NCI-H2227 treated with DMSO at 0.1 percent for 48 hours (cell line): ENCODE measurements at regions not wholly inside any gene's neighbourhood (a gene's known extent, or its start where the extent isn't known, plus 50 kb on each side); places are given as distances from the start of the nearest gene placed in this dataset.

Experiments
- DNase-seq: peaks from one replicate; lab custom pipeline; 2025; lab: John Stamatoyannopoulos, UW

- peak; percentile 75 for DNase-seq
These were observed 432.4 kb upstream of the LUZP2 start for GRCh38 chr11:24064309-24064903.

GRCh38 chr11:24068197-24068596 is 428.7 kb upstream of the LUZP2 start:
- no peak for DNase-seq

GRCh38 chr11:24070435-24070834 is 426.4 kb upstream of the LUZP2 start:
- no peak for DNase-seq

GRCh38 chr11:24078018-24078417 is 418.8 kb upstream of the LUZP2 start:
- DNase-seq, result no peak

- DNase-seq, result no peak
These were observed 414.6 kb upstream of the LUZP2 start for GRCh38 chr11:24082241-24082640.

GRCh38 chr11:24082860-24083259 is 414.0 kb upstream of the LUZP2 start:
- peak; percentile 81 for DNase-seq

GRCh38 chr11:24084956-24085355 is 411.9 kb upstream of the LUZP2 start:
- no peak for DNase-seq

- no peak for DNase-seq
These were observed 409.9 kb upstream of the LUZP2 start for GRCh38 chr11:24086921-24087320.

- no peak for DNase-seq
These were observed 405.3 kb upstream of the LUZP2 start for GRCh38 chr11:24091594-24091993.

GRCh38 chr11:24093375-24093774 is 403.5 kb upstream of the LUZP2 start:
- peak; percentile 62 for DNase-seq

GRCh38 chr11:24108609-24109008 is 388.2 kb upstream of the LUZP2 start:
- no peak for DNase-seq

GRCh38 chr11:24122291-24122690 is 374.6 kb upstream of the LUZP2 start:
- DNase-seq, result no peak

- DNase-seq, result no peak
These were observed 372.0 kb upstream of the LUZP2 start for GRCh38 chr11:24124876-24125275.

- DNase-seq, result no peak
These were observed 365.2 kb upstream of the LUZP2 start for GRCh38 chr11:24131698-24132097.

- DNase-seq, result no peak
These were observed 364.4 kb upstream of the LUZP2 start for GRCh38 chr11:24132471-24132870.

GRCh38 chr11:24134879-24135589 is 361.8 kb upstream of the LUZP2 start:
- DNase-seq, result no peak

GRCh38 chr11:24142062-24142461 is 354.8 kb upstream of the LUZP2 start:
- no peak for DNase-seq

- DNase-seq, result no peak
These were observed 351.4 kb upstream of the LUZP2 start for GRCh38 chr11:24145411-24145810.

GRCh38 chr11:24153337-24153736 is 343.5 kb upstream of the LUZP2 start:
- no peak for DNase-seq

GRCh38 chr11:24155792-24156191 is 341.1 kb upstream of the LUZP2 start:
- DNase-seq, result no peak

- DNase-seq, result no peak
These were observed 339.5 kb upstream of the LUZP2 start for GRCh38 chr11:24157316-24157715.

GRCh38 chr11:24161587-24161986 is 335.3 kb upstream of the LUZP2 start:
- DNase-seq, result no peak

GRCh38 chr11:24163146-24163545 is 333.7 kb upstream of the LUZP2 start:
- no peak for DNase-seq

GRCh38 chr11:24163841-24164240 is 333.0 kb upstream of the LUZP2 start:
- no peak for DNase-seq
